Gastrocnemius medialis (tissue), 4 donors: ENCODE measurements at regions not wholly inside any gene's neighbourhood (a gene's known extent, or its start where the extent isn't known, plus 50 kb on each side); places are given as distances from the start of the nearest gene placed in this dataset.
A peak's percentile ranks its signal among the peaks of the same experiment; 100 is the strongest.

ENCODE experiments used
- ATAC-seq, 2 donors: fragments of 150-250 bp; one replicate each; pipeline ENCODE4 v1.9.1; 2016
- DNase-seq, 2 donors: peaks; one replicate each; pipeline ENCODE4 v3.0.0-alpha.2; 2019
- H3K27ac ChIP-seq, 4 donors: fragments of 200-600 bp; sonication (generic); 1 replicate in 1 of 4; 2 replicates in 3 of 4; pipeline ENCODE4 v1.5.1; 2016 to 2018; ENCODE audit warnings: mild to moderate bottlenecking in 2 of 4, moderate library complexity in 1 of 4
- H3K27me3 ChIP-seq, 3 donors: fragments of 200-600 bp; sonication (generic) in 2 of 3; 1 replicate in 1 of 3; 2 replicates in 2 of 3; pipeline versions ENCODE4 v1.5.1 to v1.6.0; 2016 to 2019; ENCODE audit warnings: mild to moderate bottlenecking in 1 of 3, moderate library complexity in 1 of 3
- H3K36me3 ChIP-seq, 2 donors: fragments of 200-600 bp; sonication (generic) in 1 of 2; one replicate each; pipeline ENCODE4 v1.5.1; 2017 to 2018
- H3K4me1 ChIP-seq, 2 donors: fragments of 200-600 bp; sonication (generic) in 1 of 2; one replicate each; pipeline ENCODE4 v1.5.1; 2016 to 2017; ENCODE audit warnings: mild to moderate bottlenecking in 2 of 2
- H3K4me3 ChIP-seq, 4 donors: fragments of 200-600 bp; sonication (generic) in 3 of 4; 1 replicate in 1 of 4; 2 replicates in 3 of 4; pipeline ENCODE4 v1.5.1; 2016 to 2019; ENCODE audit warnings: mild to moderate bottlenecking in 2 of 4
- H3K9me3 ChIP-seq, 3 donors: fragments of 200-600 bp; sonication (generic) in 2 of 3; 1 replicate in 1 of 3; 2 replicates in 2 of 3; pipeline ENCODE4 v1.5.1; 2016 to 2019
- CTCF ChIP-seq, 5 experiments: fragments of 450-650 bp in 3 of 5; fragments of 200-600 bp in 2 of 5; sonication (generic) in 2 of 5; IDR thresholded peaks in 4 of 5; conservative IDR thresholded peaks in 1 of 5; 1 replicate in 4 of 5; 2 replicates in 1 of 5; pipeline ENCODE4 v1.5.1; 2016 to 2019; ENCODE audit warnings: antibody characterized with exemption in 5 of 5, mild to moderate bottlenecking in 3 of 5, moderate library complexity in 3 of 5
- POLR2A ChIP-seq, 2 donors: fragments of 450-650 bp; IDR thresholded peaks; one replicate each; pipeline ENCODE4 v1.6.1; 2017; ENCODE audit warnings: antibody characterized with exemption in 2 of 2, mild to moderate bottlenecking in 2 of 2, moderate library complexity in 2 of 2
- in situ Hi-C, 4 donors: fragments of 200-750 bp; cut with MboI; loops; one replicate each; pipeline versions ENCODE4 v1.15.0 to v1.8.0; 2017; ENCODE audit warnings: low sequenced_read_pairs in 4 of 4
- intact Hi-C: fragments of 100-400 bp; cut with DNase I; formaldehyde crosslinking; loops from one replicate; pipeline ENCODE4 v1.15.1; 2023; ENCODE audit warnings: low total_unique reads

- intact Hi-C loops (loop anchor here (5.0 kb wide), 1 partner anchor 497 kb away; no protein-coding TSS in a partner anchor), in situ Hi-C loops (loop anchor here in 3 of 4 donors (5.0 to 25.0 kb wide), 3 partner anchors 77 to 222 kb away; partner anchors contain the start of gene MAML3 (in 1 of the 3))
These were observed 80.7 kb upstream of the MAML3 start for GRCh38 chr4:140234697-140235060.

GRCh38 chr4:140233791-140234696 lies 80.1 kb upstream of the MAML3 start:
- intact Hi-C loops, result no loop called here
- in situ Hi-C loops, result loop anchor here in 2 of 4 donors (10.0 to 25.0 kb wide), 2 partner anchors 79 to 222 kb away; partner anchors contain the start of gene MAML3 (in 1 of the 2)
- ATAC-seq, result peak in 1 of 2 donors; percentile 21

More at GRCh38 chr4:140234697-140235060, 80.7 kb upstream of the MAML3 start:
- H3K9me3 ChIP-seq, result no peaks in the 10 kb centered on the region
- ATAC-seq (no peak), DNase-seq (no peak)
- no peaks in the 10 kb centered on the region for H3K27me3 ChIP-seq
- H3K27ac ChIP-seq, result no peak overlapping the region
- no peaks in the 10 kb centered on the region for H3K36me3 ChIP-seq
- peaks cover 28 to 43% of the 10 kb centered on the region in 2 donors for H3K4me1 ChIP-seq
- H3K4me3 ChIP-seq, result no peak overlapping the region
- TF ChIP-seq POLR2A (IDR thresholded peaks at IDR 0.05), result no peak
- no peak for TF ChIP-seq CTCF (IDR thresholded peaks at IDR 0.05 in 4 of 5, conservative IDR thresholded peaks at IDR 0.05 in 1 of 5)

GRCh38 chr4:140229881-140230280 lies 75.9 kb upstream of the MAML3 start:
- no peak for ATAC-seq
- Histone ChIP-seq H3K4me1 (peaks cover 0 to 8% of the 10 kb centered on the region in 2 donors), H3K4me3 (no peak overlapping the region), H3K27ac (no peak overlapping the region), H3K27me3 (no peaks in the 10 kb centered on the region), H3K9me3 (no peaks in the 10 kb centered on the region), H3K36me3 (no peaks in the 10 kb centered on the region)
- in situ Hi-C loops (loop anchor here in 3 of 4 donors (10.0 to 25.0 kb wide), 3 partner anchors 55 to 218 kb away; partner anchors contain the start of gene MAML3 (in 1 of the 3)), intact Hi-C loops (no loop called here)
- TF ChIP-seq POLR2A (IDR thresholded peaks at IDR 0.05), result no peak
- TF ChIP-seq CTCF (IDR thresholded peaks at IDR 0.05 in 4 of 5, conservative IDR thresholded peaks at IDR 0.05 in 1 of 5), result no peak
- no peak for DNase-seq

More at GRCh38 chr4:140233791-140234696, 80.1 kb upstream of the MAML3 start:
- H3K4me3 ChIP-seq, result no peak overlapping the region
- DNase-seq, result peak in 1 of 2 donors; percentile 5
- TF ChIP-seq CTCF (IDR thresholded peaks at IDR 0.05 in 4 of 5, conservative IDR thresholded peaks at IDR 0.05 in 1 of 5), result no peak
- no peaks in the 10 kb centered on the region for H3K27me3 ChIP-seq
- H3K36me3 ChIP-seq, result no peaks in the 10 kb centered on the region
- H3K27ac ChIP-seq, result peak overlapping the region in 2 of 4 donors; percentile 9 to 49
- peaks cover 22 to 36% of the 10 kb centered on the region in 2 donors for H3K4me1 ChIP-seq
- no peaks in the 10 kb centered on the region for H3K9me3 ChIP-seq

- DNase-seq (no peak), ATAC-seq (no peak)
- TF ChIP-seq CTCF (IDR thresholded peaks at IDR 0.05 in 4 of 5, conservative IDR thresholded peaks at IDR 0.05 in 1 of 5) (no peak), POLR2A (IDR thresholded peaks at IDR 0.05) (no peak)
- Histone ChIP-seq H3K9me3 (no peaks in the 10 kb centered on the region), H3K4me1 (no peaks in the 10 kb centered on the region), H3K27me3 (no peaks in the 10 kb centered on the region), H3K4me3 (no peak overlapping the region), H3K27ac (no peak overlapping the region), H3K36me3 (no peaks in the 10 kb centered on the region)
- intact Hi-C loops, result no loop called here
- in situ Hi-C loops, result loop anchor here in 2 of 4 donors (10.0 to 25.0 kb wide), 2 partner anchors 52 to 215 kb away; no protein-coding TSS in a partner anchor
These were observed 73.3 kb upstream of the MAML3 start for GRCh38 chr4:140227286-140227685.
